ENCODE measurements at regions not wholly inside any gene's neighbourhood (a gene's known extent, or its start where the extent isn't known, plus 50 kb on each side); places are given as distances from the start of the nearest gene placed in this dataset.
"Not testable (repeated sequence)": the region's sequence is repeated elsewhere in the genome, so short reads cannot be mapped to it uniquely, and the experiment has no call there.

- no peak for TF ChIP-seq CEBPB (IDR thresholded peaks at IDR 0.05; ENCODE audit: low read depth, low read length)
- TF ChIP-seq RNF2 (IDR thresholded peaks at IDR 0.05; ENCODE audit: borderline replicate concordance, low read depth, low read length, missing control alignments, poor library complexity, severe bottlenecking): no peak
- TF ChIP-seq YY1 (IDR thresholded peaks at IDR 0.05; ENCODE audit: low read depth, low read length): no peak
- no peak for TF ChIP-seq HDAC6 (IDR thresholded peaks at IDR 0.05; ENCODE audit: low read depth, low read length)
- no peak for TF ChIP-seq CHD2 (IDR thresholded peaks at IDR 0.05; ENCODE audit: low read length)
Observed at GRCh38 chr10:33082373-33082895, 124.4 kb upstream of the ITGB1 start (continued).

DNA sequence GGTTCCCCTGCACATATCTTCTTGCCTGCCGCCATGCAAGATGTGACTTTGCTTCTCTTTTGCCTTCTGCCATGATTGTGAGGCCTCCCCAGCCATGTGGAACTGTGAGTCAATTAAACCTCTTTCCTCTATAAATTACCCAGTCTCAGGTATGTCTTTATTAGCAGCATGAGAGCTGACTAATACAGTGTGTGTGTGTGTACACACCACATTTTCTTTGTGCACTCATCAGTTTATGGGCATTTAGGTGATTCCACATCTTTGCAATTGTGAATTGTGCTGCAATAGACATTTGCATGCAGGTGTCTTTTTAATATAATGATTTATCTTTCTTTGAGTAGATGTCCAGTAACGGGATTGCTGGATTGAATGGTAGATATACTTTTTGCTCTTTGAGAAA lies 122.4 kb upstream of the ITGB1 start:
- H2BK20ac ChIP-seq (ENCODE audit: low read length); H3K27me3 ChIP-seq (replicated peaks in 1 of 4; ENCODE audit: control insufficient read depth in 3 of 4, extremely low read depth in 1 of 4, insufficient read depth in 3 of 4, low read length in 3 of 4); H3K9me3 ChIP-seq (ENCODE audit: insufficient read depth in 2 of 2, low read depth in 1 of 2, low read length in 1 of 2); H3K79me2 ChIP-seq (ENCODE audit: control insufficient read depth in 1 of 2, insufficient read depth in 2 of 2, low read length in 2 of 2); H3K36me3 ChIP-seq (ENCODE audit: control insufficient read depth in 2 of 4, insufficient read depth in 4 of 4, low read length in 3 of 4); H3K18ac ChIP-seq (ENCODE audit: extremely low read depth, low read length); POLR2A ChIA-PET (ENCODE audit: partially characterized antibody); H3K4ac ChIP-seq (replicated peaks; ENCODE audit: insufficient read length, low read depth, low read length); H2BK15ac ChIP-seq (ENCODE audit: low read length); DNase-seq (ENCODE audit: low read depth in 1 of 2, low spot score in 2 of 2); FAIRE-seq; H2BK120ac ChIP-seq (replicated peaks; ENCODE audit: low read depth, low read length); H3K14ac ChIP-seq (ENCODE audit: insufficient read length); H3K23me2 ChIP-seq (ENCODE audit: low read depth, low read length); H2AFZ ChIP-seq (ENCODE audit: low read length); H2BK5ac ChIP-seq (ENCODE audit: low read depth, low read length); H3K9ac ChIP-seq (replicated peaks in 1 of 4; ENCODE audit: extremely low read depth in 1 of 4, low read depth in 3 of 4, low read length in 3 of 4); H3K4me1 ChIP-seq (replicated peaks in 1 of 4; ENCODE audit: control insufficient read depth in 3 of 4, insufficient read depth in 4 of 4, low read length in 3 of 4); H3K4me3 ChIP-seq (ENCODE audit: extremely low read depth in 1 of 4, insufficient read depth in 2 of 4, low read depth in 3 of 4, low read length in 4 of 4); H3K79me1 ChIP-seq (ENCODE audit: low read depth, low read length); H4K8ac ChIP-seq (ENCODE audit: extremely low read depth, insufficient read depth, low read length); H3K27ac ChIP-seq (ENCODE audit: low read depth, low read length); H4K5ac ChIP-seq (ENCODE audit: insufficient read length, low read depth, low read length); H3K56ac ChIP-seq (replicated peaks; ENCODE audit: insufficient read length, low read depth, low read length); H2AK5ac ChIP-seq (ENCODE audit: low read depth, low read length); H4K20me1 ChIP-seq (replicated peaks in 1 of 2; ENCODE audit: control insufficient read depth in 1 of 2, insufficient read depth in 2 of 2, low read length in 2 of 2); H2BK12ac ChIP-seq (ENCODE audit: low read depth, low read length); H3K23ac ChIP-seq (ENCODE audit: insufficient read length); H3K4me2 ChIP-seq (ENCODE audit: insufficient read depth in 1 of 2, low read depth in 2 of 2, low read length in 2 of 2); H4K91ac ChIP-seq (replicated peaks; ENCODE audit: insufficient read length, low read length): not testable (repeated sequence)
- 91% methylated on average over 2 of the region's 2 CpGs; no CpG with 5 or more reads in 1 of the 2 experiments for WGBS, 2 experiments (ENCODE audit: extremely low coverage in 1 of 2, insufficient coverage in 1 of 2, insufficient read length in 1 of 2, insufficient replicate concordance in 2 of 2, low coverage in 1 of 2, low lambda C conversion rate in 2 of 2, missing lambda C conversion rate in 1 of 2)
- CTCF ChIA-PET (ENCODE audit: partially characterized antibody): interaction anchor here (1.2 kb wide), 1 partner anchor 353 kb away, joined by 4 read pairs; no protein-coding TSS in a partner anchor

All from H1 (cell line).